ENCODE measurements at regions not wholly inside any gene's neighbourhood (a gene's known extent, or its start where the extent isn't known, plus 50 kb on each side); places are given as distances from the start of the nearest gene placed in this dataset.

GRCh38 chr4:153034681-153035080 lies 98.6 kb downstream of the FHDC1 start:
- H3K9me3 ChIP-seq (ENCODE audit: control insufficient read depth, low read length), result no peaks in the 10 kb centered on the region
- no peaks in the 10 kb centered on the region for H3K36me3 ChIP-seq (ENCODE audit: control insufficient read depth, insufficient read depth, low read length)
- DNase-seq, result no peak
- no peak overlapping the region for H3K27ac ChIP-seq (ENCODE audit: insufficient read depth, low read length, poor library complexity, severe bottlenecking)
- H3K27me3 ChIP-seq (replicated peaks; ENCODE audit: control insufficient read depth, insufficient read depth, low read length, poor library complexity, severe bottlenecking), result no peaks in the 10 kb centered on the region
- no peaks in the 10 kb centered on the region for H3K4me1 ChIP-seq (ENCODE audit: control insufficient read depth, insufficient read depth, low read length, poor library complexity, severe bottlenecking)
- no peak overlapping the region for H3K4me3 ChIP-seq (ENCODE audit: insufficient read depth, low read depth, low read length, poor library complexity, severe bottlenecking)

DNA sequence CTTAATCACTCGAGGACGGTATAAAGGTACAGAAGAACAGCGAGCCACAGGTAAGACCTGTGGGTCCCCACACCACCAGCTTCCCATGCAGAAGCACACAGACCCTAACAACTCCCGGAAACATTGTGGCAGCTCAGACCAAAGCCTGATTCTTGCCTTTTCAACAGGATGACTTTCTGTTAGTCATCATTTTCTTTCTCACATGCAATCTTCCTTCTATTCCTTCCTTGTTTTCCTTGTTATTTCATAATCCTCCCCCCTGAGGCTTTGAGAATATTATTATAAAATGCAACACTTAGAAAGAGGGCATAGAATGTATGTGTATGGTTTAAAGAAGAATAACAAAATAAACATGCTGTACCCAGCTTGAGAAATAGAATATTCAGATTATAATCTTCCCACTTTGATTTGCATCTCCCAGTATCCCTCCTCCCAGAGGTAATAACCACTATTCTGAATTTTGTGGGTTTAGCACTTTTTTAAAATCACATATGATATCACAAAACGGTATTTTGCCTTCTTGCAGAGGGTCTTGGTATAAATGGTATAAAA lies 100.9 kb downstream of the FHDC1 start:
- no peaks in the 10 kb centered on the region for H3K36me3 ChIP-seq (ENCODE audit: control insufficient read depth, insufficient read depth, low read length)
- H3K4me1 ChIP-seq (ENCODE audit: control insufficient read depth, insufficient read depth, low read length, poor library complexity, severe bottlenecking), result no peaks in the 10 kb centered on the region
- no peak overlapping the region for H3K4me3 ChIP-seq (ENCODE audit: insufficient read depth, low read depth, low read length, poor library complexity, severe bottlenecking)
- DNase-seq, result no peak
- no peaks in the 10 kb centered on the region for H3K27me3 ChIP-seq (replicated peaks; ENCODE audit: control insufficient read depth, insufficient read depth, low read length, poor library complexity, severe bottlenecking)
- H3K27ac ChIP-seq (ENCODE audit: insufficient read depth, low read length, poor library complexity, severe bottlenecking), result no peak overlapping the region
- H3K9me3 ChIP-seq (ENCODE audit: control insufficient read depth, low read length), result no peaks in the 10 kb centered on the region

- H3K4me3 ChIP-seq (ENCODE audit: insufficient read depth, low read depth, low read length, poor library complexity, severe bottlenecking), result no peak overlapping the region
- H3K9me3 ChIP-seq (ENCODE audit: control insufficient read depth, low read length), result no peaks in the 10 kb centered on the region
- no peak for DNase-seq
- no peak overlapping the region for H3K27ac ChIP-seq (ENCODE audit: insufficient read depth, low read length, poor library complexity, severe bottlenecking)
- no peaks in the 10 kb centered on the region for H3K27me3 ChIP-seq (replicated peaks; ENCODE audit: control insufficient read depth, insufficient read depth, low read length, poor library complexity, severe bottlenecking)
- H3K36me3 ChIP-seq (ENCODE audit: control insufficient read depth, insufficient read depth, low read length), result no peaks in the 10 kb centered on the region
- H3K4me1 ChIP-seq (ENCODE audit: control insufficient read depth, insufficient read depth, low read length, poor library complexity, severe bottlenecking), result no peaks in the 10 kb centered on the region
Observed at GRCh38 chr4:153038623-153039311, 102.6 kb downstream of the FHDC1 start.

GRCh38 chr4:153039542-153040185 lies 103.5 kb downstream of the FHDC1 start:
- no peak overlapping the region for H3K4me3 ChIP-seq (ENCODE audit: insufficient read depth, low read depth, low read length, poor library complexity, severe bottlenecking)
- no peaks in the 10 kb centered on the region for H3K4me1 ChIP-seq (ENCODE audit: control insufficient read depth, insufficient read depth, low read length, poor library complexity, severe bottlenecking)
- H3K27ac ChIP-seq (ENCODE audit: insufficient read depth, low read length, poor library complexity, severe bottlenecking), result no peak overlapping the region
- H3K9me3 ChIP-seq (ENCODE audit: control insufficient read depth, low read length), result no peaks in the 10 kb centered on the region
- no peak for DNase-seq
- H3K36me3 ChIP-seq (ENCODE audit: control insufficient read depth, insufficient read depth, low read length), result no peaks in the 10 kb centered on the region
- H3K27me3 ChIP-seq (replicated peaks; ENCODE audit: control insufficient read depth, insufficient read depth, low read length, poor library complexity, severe bottlenecking), result no peaks in the 10 kb centered on the region

DNA sequence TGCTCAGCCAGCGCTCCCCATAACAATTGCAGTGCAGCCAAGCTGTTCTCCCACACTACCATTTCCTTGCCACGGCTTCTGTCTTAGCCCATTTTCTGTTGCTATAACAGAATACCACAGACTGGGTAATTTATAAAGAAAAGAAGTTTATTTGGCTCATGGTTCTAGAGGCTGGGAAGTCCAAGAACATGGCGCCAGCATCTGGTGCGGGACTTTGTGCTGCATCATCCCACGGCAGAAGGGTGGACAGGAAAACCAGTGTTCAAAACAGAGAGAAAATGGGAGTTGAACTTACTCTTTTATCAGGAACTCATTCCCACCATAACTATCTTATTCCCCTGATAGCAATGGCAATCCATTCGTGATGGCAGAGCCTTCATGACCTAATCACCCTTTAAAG lies 104.6 kb downstream of the FHDC1 start:
- no peak for DNase-seq
- no peaks in the 10 kb centered on the region for H3K4me1 ChIP-seq (ENCODE audit: control insufficient read depth, insufficient read depth, low read length, poor library complexity, severe bottlenecking)
- no peak overlapping the region for H3K27ac ChIP-seq (ENCODE audit: insufficient read depth, low read length, poor library complexity, severe bottlenecking)
- H3K4me3 ChIP-seq (ENCODE audit: insufficient read depth, low read depth, low read length, poor library complexity, severe bottlenecking), result no peak overlapping the region
- H3K36me3 ChIP-seq (ENCODE audit: control insufficient read depth, insufficient read depth, low read length), result no peaks in the 10 kb centered on the region
- H3K27me3 ChIP-seq (replicated peaks; ENCODE audit: control insufficient read depth, insufficient read depth, low read length, poor library complexity, severe bottlenecking), result no peaks in the 10 kb centered on the region
- H3K9me3 ChIP-seq (ENCODE audit: control insufficient read depth, low read length), result no peaks in the 10 kb centered on the region

- Histone ChIP-seq H3K27ac (ENCODE audit: insufficient read depth, low read length, poor library complexity, severe bottlenecking) (no peak overlapping the region), H3K9me3 (ENCODE audit: control insufficient read depth, low read length) (no peaks in the 10 kb centered on the region), H3K36me3 (ENCODE audit: control insufficient read depth, insufficient read depth, low read length) (no peaks in the 10 kb centered on the region), H3K27me3 (replicated peaks; ENCODE audit: control insufficient read depth, insufficient read depth, low read length, poor library complexity, severe bottlenecking) (no peaks in the 10 kb centered on the region), H3K4me1 (ENCODE audit: control insufficient read depth, insufficient read depth, low read length, poor library complexity, severe bottlenecking) (no peaks in the 10 kb centered on the region), H3K4me3 (ENCODE audit: insufficient read depth, low read depth, low read length, poor library complexity, severe bottlenecking) (no peak overlapping the region)
- DNase-seq, result no peak
Observed at GRCh38 chr4:153044036-153044435, 107.9 kb downstream of the FHDC1 start.

DNA sequence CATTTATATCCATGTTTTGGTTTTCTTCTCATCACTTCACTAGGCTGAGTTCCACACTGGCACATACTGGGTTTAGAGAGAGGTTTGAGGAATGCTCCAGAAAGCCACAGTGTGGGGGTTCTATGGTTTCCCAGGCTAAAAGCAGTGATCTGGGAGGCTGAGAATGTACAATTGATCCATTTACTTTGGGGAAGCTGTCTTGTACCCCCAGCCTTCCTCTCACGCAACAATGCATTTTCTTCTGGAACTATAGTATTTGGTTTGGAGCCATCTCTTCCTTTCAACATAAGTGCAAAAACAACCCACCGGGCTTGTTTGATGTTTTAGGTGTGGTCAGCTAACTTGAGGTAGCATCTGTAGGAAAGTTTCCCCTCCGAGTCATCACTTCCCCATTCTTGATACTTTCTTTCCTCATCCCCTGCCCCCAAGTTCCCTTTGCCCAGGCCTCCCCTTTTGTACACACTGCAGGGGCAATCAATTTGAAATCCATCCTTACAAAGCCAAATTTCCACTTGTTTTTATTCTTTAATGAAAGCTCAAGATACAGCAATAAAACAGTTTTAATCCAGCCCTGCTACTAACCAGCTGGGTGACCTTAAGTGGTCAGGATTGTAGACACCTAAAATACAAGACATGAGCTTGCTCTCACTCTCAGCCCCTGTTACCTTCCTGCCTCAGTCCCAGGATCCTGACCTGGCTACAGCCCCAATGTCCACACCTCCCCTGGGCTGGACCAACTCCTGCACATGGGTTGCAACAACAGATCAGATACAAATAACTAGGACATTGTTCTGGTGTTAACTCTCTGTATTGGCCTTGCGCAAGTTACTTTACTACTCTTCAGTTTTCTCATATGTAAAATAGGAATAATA lies 109.2 kb downstream of the FHDC1 start:
- H3K4me1 ChIP-seq (ENCODE audit: control insufficient read depth, insufficient read depth, low read length, poor library complexity, severe bottlenecking), result no peaks in the 10 kb centered on the region
- no peak for DNase-seq
- no peaks in the 10 kb centered on the region for H3K36me3 ChIP-seq (ENCODE audit: control insufficient read depth, insufficient read depth, low read length)
- no peaks in the 10 kb centered on the region for H3K9me3 ChIP-seq (ENCODE audit: control insufficient read depth, low read length)
- no peak overlapping the region for H3K4me3 ChIP-seq (ENCODE audit: insufficient read depth, low read depth, low read length, poor library complexity, severe bottlenecking)
- H3K27me3 ChIP-seq (replicated peaks; ENCODE audit: control insufficient read depth, insufficient read depth, low read length, poor library complexity, severe bottlenecking), result no peaks in the 10 kb centered on the region
- H3K27ac ChIP-seq (ENCODE audit: insufficient read depth, low read length, poor library complexity, severe bottlenecking), result no peak overlapping the region

- DNase-seq, result no peak
- H3K27ac ChIP-seq (ENCODE audit: insufficient read depth, low read length, poor library complexity, severe bottlenecking), result no peak overlapping the region
- H3K9me3 ChIP-seq (ENCODE audit: control insufficient read depth, low read length), result no peaks in the 10 kb centered on the region
- no peak overlapping the region for H3K4me3 ChIP-seq (ENCODE audit: insufficient read depth, low read depth, low read length, poor library complexity, severe bottlenecking)
- H3K27me3 ChIP-seq (replicated peaks; ENCODE audit: control insufficient read depth, insufficient read depth, low read length, poor library complexity, severe bottlenecking), result peaks cover 7% of the 10 kb centered on the region
- H3K4me1 ChIP-seq (ENCODE audit: control insufficient read depth, insufficient read depth, low read length, poor library complexity, severe bottlenecking), result no peaks in the 10 kb centered on the region
- no peaks in the 10 kb centered on the region for H3K36me3 ChIP-seq (ENCODE audit: control insufficient read depth, insufficient read depth, low read length)
Observed at GRCh38 chr4:153058671-153059060, 122.5 kb downstream of the FHDC1 start.

GRCh38 chr4:153060196-153060595 lies 124.1 kb downstream of the FHDC1 start:
- Histone ChIP-seq H3K9me3 (ENCODE audit: control insufficient read depth, low read length) (no peaks in the 10 kb centered on the region), H3K36me3 (ENCODE audit: control insufficient read depth, insufficient read depth, low read length) (no peaks in the 10 kb centered on the region), H3K27me3 (replicated peaks; ENCODE audit: control insufficient read depth, insufficient read depth, low read length, poor library complexity, severe bottlenecking) (no peaks in the 10 kb centered on the region), H3K27ac (ENCODE audit: insufficient read depth, low read length, poor library complexity, severe bottlenecking) (no peak overlapping the region), H3K4me1 (ENCODE audit: control insufficient read depth, insufficient read depth, low read length, poor library complexity, severe bottlenecking) (no peaks in the 10 kb centered on the region), H3K4me3 (ENCODE audit: insufficient read depth, low read depth, low read length, poor library complexity, severe bottlenecking) (no peak overlapping the region)
- no peak for DNase-seq

DNA sequence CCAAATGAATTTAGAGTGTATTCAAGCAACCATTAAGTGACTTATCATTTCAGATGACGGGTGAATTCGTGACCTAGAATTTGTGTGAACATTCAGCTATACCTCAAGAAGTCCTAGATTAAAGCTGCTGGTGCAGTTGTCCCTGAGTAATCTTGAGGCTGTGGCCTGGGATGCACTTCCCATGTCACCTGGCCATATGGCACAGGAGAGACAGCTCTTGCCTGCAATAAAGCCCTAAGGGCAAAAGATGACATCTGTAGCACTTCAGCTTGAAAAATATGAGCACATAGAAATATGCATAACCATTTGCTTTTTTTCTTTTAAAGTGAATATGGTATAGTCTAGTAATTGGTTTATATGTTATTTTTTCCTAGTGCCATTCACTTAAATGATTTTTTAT lies 125.8 kb downstream of the FHDC1 start:
- H3K27ac ChIP-seq (ENCODE audit: insufficient read depth, low read length, poor library complexity, severe bottlenecking), result no peak overlapping the region
- H3K4me1 ChIP-seq (ENCODE audit: control insufficient read depth, insufficient read depth, low read length, poor library complexity, severe bottlenecking), result no peaks in the 10 kb centered on the region
- no peak for DNase-seq
- no peaks in the 10 kb centered on the region for H3K36me3 ChIP-seq (ENCODE audit: control insufficient read depth, insufficient read depth, low read length)
- H3K9me3 ChIP-seq (ENCODE audit: control insufficient read depth, low read length), result no peaks in the 10 kb centered on the region
- H3K27me3 ChIP-seq (replicated peaks; ENCODE audit: control insufficient read depth, insufficient read depth, low read length, poor library complexity, severe bottlenecking), result no peaks in the 10 kb centered on the region
- H3K4me3 ChIP-seq (ENCODE audit: insufficient read depth, low read depth, low read length, poor library complexity, severe bottlenecking), result no peak overlapping the region

Measured in effector memory CD4-positive, alpha-beta T cell (primary cell).